ENCODE measurements at regions not wholly inside any gene's neighbourhood (a gene's known extent, or its start where the extent isn't known, plus 50 kb on each side); places are given as distances from the start of the nearest gene placed in this dataset.

GRCh38 chr5:166991601-166992000 is 1299.8 kb upstream of the WWC1 start:
- Histone ChIP-seq H3K36me3 (ENCODE audit: control insufficient read depth in 2 of 2, insufficient read depth in 2 of 2, low read length in 1 of 2) (no peaks in the 10 kb centered on the region), H3K4me3 (ENCODE audit: low read depth in 1 of 2, low read length in 2 of 2) (no peak overlapping the region), H3K4me1 (ENCODE audit: control insufficient read depth in 2 of 2, insufficient read depth in 2 of 2, low read length in 1 of 2) (no peaks in the 10 kb centered on the region), H3K9me3 (ENCODE audit: control insufficient read depth in 2 of 2, insufficient read depth in 1 of 2, low read depth in 1 of 2, low read length in 1 of 2) (no peaks in the 10 kb centered on the region), H3K27me3 (ENCODE audit: control insufficient read depth in 1 of 2, insufficient read depth in 2 of 2, low read length in 2 of 2) (no peaks in the 10 kb centered on the region), H3K27ac (ENCODE audit: low read depth in 2 of 2, low read length in 1 of 2) (no peak overlapping the region)
- 68 to 80% methylated on average over 1 of the region's 1 CpG for WGBS, 2 donors

GRCh38 chr5:166992108-166992507 is 1299.3 kb upstream of the WWC1 start:
- Histone ChIP-seq H3K9me3 (ENCODE audit: control insufficient read depth in 2 of 2, insufficient read depth in 1 of 2, low read depth in 1 of 2, low read length in 1 of 2) (no peaks in the 10 kb centered on the region), H3K4me3 (ENCODE audit: low read depth in 1 of 2, low read length in 2 of 2) (no peak overlapping the region), H3K27ac (ENCODE audit: low read depth in 2 of 2, low read length in 1 of 2) (no peak overlapping the region), H3K27me3 (ENCODE audit: control insufficient read depth in 1 of 2, insufficient read depth in 2 of 2, low read length in 2 of 2) (no peaks in the 10 kb centered on the region), H3K36me3 (ENCODE audit: control insufficient read depth in 2 of 2, insufficient read depth in 2 of 2, low read length in 1 of 2) (no peaks in the 10 kb centered on the region), H3K4me1 (ENCODE audit: control insufficient read depth in 2 of 2, insufficient read depth in 2 of 2, low read length in 1 of 2) (no peaks in the 10 kb centered on the region)
- WGBS, 2 donors: 55 to 62% methylated on average over 2 of the region's 2 CpGs

- no peaks in the 10 kb centered on the region for H3K27me3 ChIP-seq (ENCODE audit: control insufficient read depth in 1 of 2, insufficient read depth in 2 of 2, low read length in 2 of 2)
- no peaks in the 10 kb centered on the region for H3K36me3 ChIP-seq (ENCODE audit: control insufficient read depth in 2 of 2, insufficient read depth in 2 of 2, low read length in 1 of 2)
- no peak overlapping the region for H3K4me3 ChIP-seq (ENCODE audit: low read depth in 1 of 2, low read length in 2 of 2)
- no peak overlapping the region for H3K27ac ChIP-seq (ENCODE audit: low read depth in 2 of 2, low read length in 1 of 2)
- no peaks in the 10 kb centered on the region for H3K4me1 ChIP-seq (ENCODE audit: control insufficient read depth in 2 of 2, insufficient read depth in 2 of 2, low read length in 1 of 2)
- no peaks in the 10 kb centered on the region for H3K9me3 ChIP-seq (ENCODE audit: control insufficient read depth in 2 of 2, insufficient read depth in 1 of 2, low read depth in 1 of 2, low read length in 1 of 2)
- WGBS, 2 donors: 50 to 56% methylated on average over 11 of the region's 11 CpGs
Measured at GRCh38 chr5:166992874-166993722, 1298.3 kb upstream of the WWC1 start.

- no peaks in the 10 kb centered on the region for H3K9me3 ChIP-seq (ENCODE audit: control insufficient read depth in 2 of 2, insufficient read depth in 1 of 2, low read depth in 1 of 2, low read length in 1 of 2)
- no peak overlapping the region for H3K4me3 ChIP-seq (ENCODE audit: low read depth in 1 of 2, low read length in 2 of 2)
- H3K36me3 ChIP-seq (ENCODE audit: control insufficient read depth in 2 of 2, insufficient read depth in 2 of 2, low read length in 1 of 2): no peaks in the 10 kb centered on the region
- H3K27ac ChIP-seq (ENCODE audit: low read depth in 2 of 2, low read length in 1 of 2): no peak overlapping the region
- no peaks in the 10 kb centered on the region for H3K27me3 ChIP-seq (ENCODE audit: control insufficient read depth in 1 of 2, insufficient read depth in 2 of 2, low read length in 2 of 2)
- H3K4me1 ChIP-seq (ENCODE audit: control insufficient read depth in 2 of 2, insufficient read depth in 2 of 2, low read length in 1 of 2): no peaks in the 10 kb centered on the region
- 56 to 70% methylated on average over 3 of the region's 3 CpGs for WGBS, 2 donors
Measured at GRCh38 chr5:166994226-166994625, 1297.2 kb upstream of the WWC1 start.

GRCh38 chr5:167001246-167001645 is 1290.2 kb upstream of the WWC1 start:
- no peaks in the 10 kb centered on the region for H3K36me3 ChIP-seq (ENCODE audit: control insufficient read depth in 2 of 2, insufficient read depth in 2 of 2, low read length in 1 of 2)
- H3K4me3 ChIP-seq (ENCODE audit: low read depth in 1 of 2, low read length in 2 of 2): no peak overlapping the region
- no peaks in the 10 kb centered on the region for H3K4me1 ChIP-seq (ENCODE audit: control insufficient read depth in 2 of 2, insufficient read depth in 2 of 2, low read length in 1 of 2)
- no peaks in the 10 kb centered on the region for H3K27me3 ChIP-seq (ENCODE audit: control insufficient read depth in 1 of 2, insufficient read depth in 2 of 2, low read length in 2 of 2)
- no peak overlapping the region for H3K27ac ChIP-seq (ENCODE audit: low read depth in 2 of 2, low read length in 1 of 2)
- 83 to 86% methylated on average over 3 of the region's 3 CpGs for WGBS, 2 donors
- H3K9me3 ChIP-seq (ENCODE audit: control insufficient read depth in 2 of 2, insufficient read depth in 1 of 2, low read depth in 1 of 2, low read length in 1 of 2): no peaks in the 10 kb centered on the region

- Histone ChIP-seq H3K36me3 (ENCODE audit: control insufficient read depth in 2 of 2, insufficient read depth in 2 of 2, low read length in 1 of 2) (no peaks in the 10 kb centered on the region), H3K27me3 (ENCODE audit: control insufficient read depth in 1 of 2, insufficient read depth in 2 of 2, low read length in 2 of 2) (no peaks in the 10 kb centered on the region), H3K4me1 (ENCODE audit: control insufficient read depth in 2 of 2, insufficient read depth in 2 of 2, low read length in 1 of 2) (no peaks in the 10 kb centered on the region), H3K9me3 (ENCODE audit: control insufficient read depth in 2 of 2, insufficient read depth in 1 of 2, low read depth in 1 of 2, low read length in 1 of 2) (no peaks in the 10 kb centered on the region), H3K4me3 (ENCODE audit: low read depth in 1 of 2, low read length in 2 of 2) (no peak overlapping the region), H3K27ac (ENCODE audit: low read depth in 2 of 2, low read length in 1 of 2) (no peak overlapping the region)
- WGBS, 2 donors: 85% methylated on average over 10 of the region's 10 CpGs
Measured at GRCh38 chr5:167008705-167009104, 1282.7 kb upstream of the WWC1 start.

GRCh38 chr5:167011196-167011595 is 1280.2 kb upstream of the WWC1 start:
- no peak overlapping the region for H3K4me3 ChIP-seq (ENCODE audit: low read depth in 1 of 2, low read length in 2 of 2)
- H3K9me3 ChIP-seq (ENCODE audit: control insufficient read depth in 2 of 2, insufficient read depth in 1 of 2, low read depth in 1 of 2, low read length in 1 of 2): no peaks in the 10 kb centered on the region
- WGBS, 2 donors: 55 to 64% methylated on average over 2 of the region's 2 CpGs
- no peaks in the 10 kb centered on the region for H3K36me3 ChIP-seq (ENCODE audit: control insufficient read depth in 2 of 2, insufficient read depth in 2 of 2, low read length in 1 of 2)
- H3K27ac ChIP-seq (ENCODE audit: low read depth in 2 of 2, low read length in 1 of 2): no peak overlapping the region
- H3K4me1 ChIP-seq (ENCODE audit: control insufficient read depth in 2 of 2, insufficient read depth in 2 of 2, low read length in 1 of 2): no peaks in the 10 kb centered on the region
- no peaks in the 10 kb centered on the region for H3K27me3 ChIP-seq (ENCODE audit: control insufficient read depth in 1 of 2, insufficient read depth in 2 of 2, low read length in 2 of 2)

- Histone ChIP-seq H3K27me3 (ENCODE audit: control insufficient read depth in 1 of 2, insufficient read depth in 2 of 2, low read length in 2 of 2) (no peaks in the 10 kb centered on the region), H3K9me3 (ENCODE audit: control insufficient read depth in 2 of 2, insufficient read depth in 1 of 2, low read depth in 1 of 2, low read length in 1 of 2) (no peaks in the 10 kb centered on the region), H3K36me3 (ENCODE audit: control insufficient read depth in 2 of 2, insufficient read depth in 2 of 2, low read length in 1 of 2) (no peaks in the 10 kb centered on the region), H3K4me3 (ENCODE audit: low read depth in 1 of 2, low read length in 2 of 2) (no peak overlapping the region), H3K27ac (ENCODE audit: low read depth in 2 of 2, low read length in 1 of 2) (no peak overlapping the region), H3K4me1 (ENCODE audit: control insufficient read depth in 2 of 2, insufficient read depth in 2 of 2, low read length in 1 of 2) (no peaks in the 10 kb centered on the region)
- 44 to 48% methylated on average over 2 of the region's 2 CpGs for WGBS, 2 donors
Measured at GRCh38 chr5:167012123-167013034, 1279.1 kb upstream of the WWC1 start.

- Histone ChIP-seq H3K36me3 (ENCODE audit: control insufficient read depth in 2 of 2, insufficient read depth in 2 of 2, low read length in 1 of 2) (no peaks in the 10 kb centered on the region), H3K9me3 (ENCODE audit: control insufficient read depth in 2 of 2, insufficient read depth in 1 of 2, low read depth in 1 of 2, low read length in 1 of 2) (no peaks in the 10 kb centered on the region), H3K27me3 (ENCODE audit: control insufficient read depth in 1 of 2, insufficient read depth in 2 of 2, low read length in 2 of 2) (no peaks in the 10 kb centered on the region), H3K27ac (ENCODE audit: low read depth in 2 of 2, low read length in 1 of 2) (no peak overlapping the region), H3K4me1 (ENCODE audit: control insufficient read depth in 2 of 2, insufficient read depth in 2 of 2, low read length in 1 of 2) (no peaks in the 10 kb centered on the region), H3K4me3 (ENCODE audit: low read depth in 1 of 2, low read length in 2 of 2) (no peak overlapping the region)
- WGBS, 2 donors: 35 to 42% methylated on average over 5 of the region's 5 CpGs
Measured at GRCh38 chr5:167014401-167015056, 1276.9 kb upstream of the WWC1 start.
